H1 (cell line): ENCODE measurements at regions not wholly inside any gene's neighbourhood (a gene's known extent, or its start where the extent isn't known, plus 50 kb on each side); places are given as distances from the start of the nearest gene placed in this dataset.

Experiments
- TF ChIP-seq, protein P1 (sequence below): fragments of 300-600 bp; sonication (generic); IDR thresholded peaks from 2 replicates; pipeline ENCODE4 v1.7.1; 2012; ENCODE audit warnings: low read length, moderate library complexity, mild to moderate bottlenecking, inconsistent platforms; ENCODE audit not compliant: insufficient replicate concordance

DNA sequence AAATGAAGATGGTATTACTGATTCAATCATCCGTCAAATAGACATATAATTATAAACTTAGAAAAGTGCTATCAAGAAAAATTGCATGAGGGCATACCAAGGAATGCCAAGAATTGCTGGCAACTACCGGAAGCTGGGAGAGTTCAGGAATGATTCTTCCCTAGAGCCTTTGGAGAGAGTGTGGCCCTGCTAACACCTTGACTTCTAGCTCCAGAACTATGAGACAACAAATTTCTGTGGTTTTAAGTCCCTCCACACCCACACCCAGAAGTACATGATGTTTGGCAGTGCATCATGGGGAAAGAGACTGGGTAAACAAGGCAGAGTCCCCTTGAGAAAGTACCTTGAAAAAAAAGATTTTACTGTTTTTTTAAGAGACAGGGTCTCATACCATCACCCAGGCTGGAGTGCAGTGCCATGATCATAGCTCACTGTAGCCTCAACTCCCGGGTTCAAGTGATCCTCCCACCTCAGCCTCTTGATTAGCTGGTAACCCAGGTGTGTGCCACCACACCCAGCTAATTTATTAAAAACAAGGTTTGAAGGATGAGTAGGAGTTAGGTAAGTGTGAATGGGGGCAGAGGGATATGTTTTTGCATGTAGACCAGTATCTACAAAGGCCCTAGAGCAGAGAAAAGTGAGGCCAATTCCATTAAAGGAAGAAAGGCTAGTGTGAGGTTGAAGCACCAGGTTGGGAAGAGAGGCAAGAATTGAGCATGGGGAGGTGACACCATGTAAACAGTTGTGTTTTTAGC, 53.1 kb downstream of the GSX2 start (continued):
- TF ChIP-seq, protein P1, sequence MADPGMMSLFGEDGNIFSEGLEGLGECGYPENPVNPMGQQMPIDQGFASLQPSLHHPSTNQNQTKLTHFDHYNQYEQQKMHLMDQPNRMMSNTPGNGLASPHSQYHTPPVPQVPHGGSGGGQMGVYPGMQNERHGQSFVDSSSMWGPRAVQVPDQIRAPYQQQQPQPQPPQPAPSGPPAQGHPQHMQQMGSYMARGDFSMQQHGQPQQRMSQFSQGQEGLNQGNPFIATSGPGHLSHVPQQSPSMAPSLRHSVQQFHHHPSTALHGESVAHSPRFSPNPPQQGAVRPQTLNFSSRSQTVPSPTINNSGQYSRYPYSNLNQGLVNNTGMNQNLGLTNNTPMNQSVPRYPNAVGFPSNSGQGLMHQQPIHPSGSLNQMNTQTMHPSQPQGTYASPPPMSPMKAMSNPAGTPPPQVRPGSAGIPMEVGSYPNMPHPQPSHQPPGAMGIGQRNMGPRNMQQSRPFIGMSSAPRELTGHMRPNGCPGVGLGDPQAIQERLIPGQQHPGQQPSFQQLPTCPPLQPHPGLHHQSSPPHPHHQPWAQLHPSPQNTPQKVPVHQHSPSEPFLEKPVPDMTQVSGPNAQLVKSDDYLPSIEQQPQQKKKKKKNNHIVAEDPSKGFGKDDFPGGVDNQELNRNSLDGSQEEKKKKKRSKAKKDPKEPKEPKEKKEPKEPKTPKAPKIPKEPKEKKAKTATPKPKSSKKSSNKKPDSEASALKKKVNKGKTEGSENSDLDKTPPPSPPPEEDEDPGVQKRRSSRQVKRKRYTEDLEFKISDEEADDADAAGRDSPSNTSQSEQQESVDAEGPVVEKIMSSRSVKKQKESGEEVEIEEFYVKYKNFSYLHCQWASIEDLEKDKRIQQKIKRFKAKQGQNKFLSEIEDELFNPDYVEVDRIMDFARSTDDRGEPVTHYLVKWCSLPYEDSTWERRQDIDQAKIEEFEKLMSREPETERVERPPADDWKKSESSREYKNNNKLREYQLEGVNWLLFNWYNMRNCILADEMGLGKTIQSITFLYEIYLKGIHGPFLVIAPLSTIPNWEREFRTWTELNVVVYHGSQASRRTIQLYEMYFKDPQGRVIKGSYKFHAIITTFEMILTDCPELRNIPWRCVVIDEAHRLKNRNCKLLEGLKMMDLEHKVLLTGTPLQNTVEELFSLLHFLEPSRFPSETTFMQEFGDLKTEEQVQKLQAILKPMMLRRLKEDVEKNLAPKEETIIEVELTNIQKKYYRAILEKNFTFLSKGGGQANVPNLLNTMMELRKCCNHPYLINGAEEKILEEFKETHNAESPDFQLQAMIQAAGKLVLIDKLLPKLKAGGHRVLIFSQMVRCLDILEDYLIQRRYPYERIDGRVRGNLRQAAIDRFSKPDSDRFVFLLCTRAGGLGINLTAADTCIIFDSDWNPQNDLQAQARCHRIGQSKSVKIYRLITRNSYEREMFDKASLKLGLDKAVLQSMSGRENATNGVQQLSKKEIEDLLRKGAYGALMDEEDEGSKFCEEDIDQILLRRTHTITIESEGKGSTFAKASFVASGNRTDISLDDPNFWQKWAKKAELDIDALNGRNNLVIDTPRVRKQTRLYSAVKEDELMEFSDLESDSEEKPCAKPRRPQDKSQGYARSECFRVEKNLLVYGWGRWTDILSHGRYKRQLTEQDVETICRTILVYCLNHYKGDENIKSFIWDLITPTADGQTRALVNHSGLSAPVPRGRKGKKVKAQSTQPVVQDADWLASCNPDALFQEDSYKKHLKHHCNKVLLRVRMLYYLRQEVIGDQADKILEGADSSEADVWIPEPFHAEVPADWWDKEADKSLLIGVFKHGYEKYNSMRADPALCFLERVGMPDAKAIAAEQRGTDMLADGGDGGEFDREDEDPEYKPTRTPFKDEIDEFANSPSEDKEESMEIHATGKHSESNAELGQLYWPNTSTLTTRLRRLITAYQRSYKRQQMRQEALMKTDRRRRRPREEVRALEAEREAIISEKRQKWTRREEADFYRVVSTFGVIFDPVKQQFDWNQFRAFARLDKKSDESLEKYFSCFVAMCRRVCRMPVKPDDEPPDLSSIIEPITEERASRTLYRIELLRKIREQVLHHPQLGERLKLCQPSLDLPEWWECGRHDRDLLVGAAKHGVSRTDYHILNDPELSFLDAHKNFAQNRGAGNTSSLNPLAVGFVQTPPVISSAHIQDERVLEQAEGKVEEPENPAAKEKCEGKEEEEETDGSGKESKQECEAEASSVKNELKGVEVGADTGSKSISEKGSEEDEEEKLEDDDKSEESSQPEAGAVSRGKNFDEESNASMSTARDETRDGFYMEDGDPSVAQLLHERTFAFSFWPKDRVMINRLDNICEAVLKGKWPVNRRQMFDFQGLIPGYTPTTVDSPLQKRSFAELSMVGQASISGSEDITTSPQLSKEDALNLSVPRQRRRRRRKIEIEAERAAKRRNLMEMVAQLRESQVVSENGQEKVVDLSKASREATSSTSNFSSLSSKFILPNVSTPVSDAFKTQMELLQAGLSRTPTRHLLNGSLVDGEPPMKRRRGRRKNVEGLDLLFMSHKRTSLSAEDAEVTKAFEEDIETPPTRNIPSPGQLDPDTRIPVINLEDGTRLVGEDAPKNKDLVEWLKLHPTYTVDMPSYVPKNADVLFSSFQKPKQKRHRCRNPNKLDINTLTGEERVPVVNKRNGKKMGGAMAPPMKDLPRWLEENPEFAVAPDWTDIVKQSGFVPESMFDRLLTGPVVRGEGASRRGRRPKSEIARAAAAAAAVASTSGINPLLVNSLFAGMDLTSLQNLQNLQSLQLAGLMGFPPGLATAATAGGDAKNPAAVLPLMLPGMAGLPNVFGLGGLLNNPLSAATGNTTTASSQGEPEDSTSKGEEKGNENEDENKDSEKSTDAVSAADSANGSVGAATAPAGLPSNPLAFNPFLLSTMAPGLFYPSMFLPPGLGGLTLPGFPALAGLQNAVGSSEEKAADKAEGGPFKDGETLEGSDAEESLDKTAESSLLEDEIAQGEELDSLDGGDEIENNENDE, result no peak
